OCI-LY7 (cell line): ENCODE measurements at regions not wholly inside any gene's neighbourhood (a gene's known extent, or its start where the extent isn't known, plus 50 kb on each side); places are given as distances from the start of the nearest gene placed in this dataset.
A peak's percentile ranks its signal among the peaks of the same experiment; 100 is the strongest.

Source experiments
- BruUV-seq: library from RNA; stranded (reverse); fragments of 400-500 nt; replicated peaks from 2 replicates; lab custom pipeline; 2021; lab: Mats Ljungman, UMichigan
- CTCF ChIA-PET: fragments of 300-600 bp; sonication (Branson Sonifier 250); formaldehyde crosslinking; loops from one replicate; lab custom pipeline; 2022; ENCODE audit warnings: antibody characterized with exemption; ENCODE audit not compliant: unreplicated experiment; lab: Charles Lee
- POLR2A ChIA-PET: fragments of 300-600 bp; sonication (Branson Sonifier 250); formaldehyde crosslinking; loops from one replicate; lab custom pipeline; 2022; ENCODE audit warnings: antibody characterized with exemption; lab: Charles Lee
- DNase-seq: peaks from one replicate; pipeline ENCODE4 v3.0.0-alpha.2; 2015; ENCODE audit warnings: low spot score
- H2AFZ ChIP-seq: fragments of 200-600 bp; sonication (generic), shearing (Covaris generic); 2 replicates; pipeline ENCODE4 v1.6.1; 2014; ENCODE audit warnings: mild to moderate bottlenecking, antibody characterized with exemption, low read length, moderate library complexity
- H3K27ac ChIP-seq: fragments of 200-600 bp; sonication (generic); 2 replicates; pipeline ENCODE4 v1.5.1; 2014; ENCODE audit warnings: mixed run types, low read depth, mild to moderate bottlenecking, moderate library complexity, low read length, inconsistent platforms; ENCODE audit not compliant: poor library complexity, severe bottlenecking
- H3K36me3 ChIP-seq: fragments of 200-600 bp; sonication (generic); 2 replicates; pipeline ENCODE4 v1.6.1; 2014; ENCODE audit warnings: mild to moderate bottlenecking, antibody characterized with exemption, low read length, moderate library complexity, mixed read lengths; ENCODE audit not compliant: insufficient read depth
- H3K4me1 ChIP-seq: fragments of 200-600 bp; sonication (generic); 2 replicates; pipeline ENCODE4 v1.5.1; 2014; ENCODE audit warnings: mild to moderate bottlenecking, low read length; ENCODE audit not compliant: insufficient read depth, poor library complexity, severe bottlenecking
- H3K4me2 ChIP-seq: fragments of 200-600 bp; sonication (generic); 2 replicates; pipeline ENCODE4 v1.6.1; 2014; ENCODE audit warnings: mild to moderate bottlenecking, low read length
- H3K4me3 ChIP-seq: fragments of 200-600 bp; sonication (generic); 2 replicates; pipeline ENCODE4 v1.5.1; 2014; ENCODE audit warnings: mild to moderate bottlenecking, low read depth, low read length; ENCODE audit not compliant: poor library complexity, severe bottlenecking
- H3K79me2 ChIP-seq: fragments of 200-600 bp; sonication (generic); 2 replicates; pipeline ENCODE4 v1.6.1; 2016; ENCODE audit warnings: low read depth, mild to moderate bottlenecking, low read length, moderate library complexity, mixed read lengths; ENCODE audit not compliant: insufficient read depth
- H3K9me2 ChIP-seq: fragments of 200-600 bp; sonication (generic); 2 replicates; pipeline ENCODE4 v1.6.1; 2016; ENCODE audit warnings: mild to moderate bottlenecking, low read length, mixed read lengths; ENCODE audit not compliant: insufficient read depth
- H3K9me3 ChIP-seq: fragments of 200-600 bp; sonication (generic); 2 replicates; pipeline ENCODE4 v1.6.1; 2014; ENCODE audit warnings: mild to moderate bottlenecking, mixed run types, low read length, mixed read lengths
- H4K20me1 ChIP-seq: fragments of 200-600 bp; sonication (generic); 2 replicates; pipeline ENCODE4 v1.6.1; 2014; ENCODE audit warnings: mild to moderate bottlenecking, antibody characterized with exemption, low read length, moderate library complexity, mixed read lengths; ENCODE audit not compliant: insufficient read depth
- EZH2phosphoT487 ChIP-seq: fragments of 200-600 bp; sonication (generic); IDR thresholded peaks from 2 replicates; pipeline ENCODE4 v1.6.1; 2018; ENCODE audit warnings: low read depth, borderline replicate concordance, mild to moderate bottlenecking, mixed run types, antibody characterized with exemption, low read length, moderate library complexity, mixed read lengths
- intact Hi-C: fragments of 100-400 bp; cut with micrococcal nuclease; formaldehyde crosslinking; loops from one replicate; pipeline ENCODE4 v1.10.0; 2022; ENCODE audit not compliant: unreplicated experiment
- TF ChIP-seq, protein P1 (sequence below): fragments of 200-600 bp; sonication (generic); conservative IDR thresholded peaks from 2 replicates; pipeline ENCODE4 v1.5.1; 2014; ENCODE audit warnings: mild to moderate bottlenecking, antibody characterized with exemption, low read length, moderate library complexity, mixed read lengths

GRCh38 chr13:22569811-22570210, 611.0 kb upstream of the SGCG start:
- Histone ChIP-seq H4K20me1 (no peaks in the 10 kb centered on the region), H3K4me3 (no peak overlapping the region), H3K27ac (no peak overlapping the region), H2AFZ (no peak overlapping the region), H3K4me1 (no peaks in the 10 kb centered on the region), H3K9me2 (no peaks in the 10 kb centered on the region), H3K9me3 (peaks cover 10% of the 10 kb centered on the region; the same call in 1 of the 2 replicates), H3K36me3 (no peaks in the 10 kb centered on the region), H3K4me2 (no peak overlapping the region), H3K79me2 (no peaks in the 10 kb centered on the region)
- intact Hi-C loops: no loop called here
- CTCF ChIA-PET: no interaction called here
- TF ChIP-seq, protein P1, sequence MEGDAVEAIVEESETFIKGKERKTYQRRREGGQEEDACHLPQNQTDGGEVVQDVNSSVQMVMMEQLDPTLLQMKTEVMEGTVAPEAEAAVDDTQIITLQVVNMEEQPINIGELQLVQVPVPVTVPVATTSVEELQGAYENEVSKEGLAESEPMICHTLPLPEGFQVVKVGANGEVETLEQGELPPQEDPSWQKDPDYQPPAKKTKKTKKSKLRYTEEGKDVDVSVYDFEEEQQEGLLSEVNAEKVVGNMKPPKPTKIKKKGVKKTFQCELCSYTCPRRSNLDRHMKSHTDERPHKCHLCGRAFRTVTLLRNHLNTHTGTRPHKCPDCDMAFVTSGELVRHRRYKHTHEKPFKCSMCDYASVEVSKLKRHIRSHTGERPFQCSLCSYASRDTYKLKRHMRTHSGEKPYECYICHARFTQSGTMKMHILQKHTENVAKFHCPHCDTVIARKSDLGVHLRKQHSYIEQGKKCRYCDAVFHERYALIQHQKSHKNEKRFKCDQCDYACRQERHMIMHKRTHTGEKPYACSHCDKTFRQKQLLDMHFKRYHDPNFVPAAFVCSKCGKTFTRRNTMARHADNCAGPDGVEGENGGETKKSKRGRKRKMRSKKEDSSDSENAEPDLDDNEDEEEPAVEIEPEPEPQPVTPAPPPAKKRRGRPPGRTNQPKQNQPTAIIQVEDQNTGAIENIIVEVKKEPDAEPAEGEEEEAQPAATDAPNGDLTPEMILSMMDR: 0 out of 2 replicates have a peak, but pooled peaks have one; percentile 19
- TF ChIP-seq EZH2phosphoT487: no peak
- BruUV-seq: no TSS peak
- DNase-seq: no peak
- POLR2A ChIA-PET: no interaction called here

- no TSS peak for BruUV-seq
- H4K20me1 ChIP-seq: no peaks in the 10 kb centered on the region
- H3K9me2 ChIP-seq: no peaks in the 10 kb centered on the region
- ChIA-PET POLR2A (no interaction called here), CTCF (no interaction called here)
- no peak for DNase-seq
- no peak overlapping the region for H3K4me2 ChIP-seq
- no peaks in the 10 kb centered on the region for H3K9me3 ChIP-seq
- no peaks in the 10 kb centered on the region for H3K4me1 ChIP-seq
- no peak overlapping the region for H2AFZ ChIP-seq
- H3K36me3 ChIP-seq: no peaks in the 10 kb centered on the region
- intact Hi-C loops: no loop called here
- H3K79me2 ChIP-seq: no peaks in the 10 kb centered on the region
- no peak for TF ChIP-seq EZH2phosphoT487
- TF ChIP-seq, protein P1: no peak
- no peak overlapping the region for H3K27ac ChIP-seq
- H3K4me3 ChIP-seq: no peak overlapping the region
Measured at GRCh38 chr13:22589880-22590279, 590.9 kb upstream of the SGCG start.

DNA sequence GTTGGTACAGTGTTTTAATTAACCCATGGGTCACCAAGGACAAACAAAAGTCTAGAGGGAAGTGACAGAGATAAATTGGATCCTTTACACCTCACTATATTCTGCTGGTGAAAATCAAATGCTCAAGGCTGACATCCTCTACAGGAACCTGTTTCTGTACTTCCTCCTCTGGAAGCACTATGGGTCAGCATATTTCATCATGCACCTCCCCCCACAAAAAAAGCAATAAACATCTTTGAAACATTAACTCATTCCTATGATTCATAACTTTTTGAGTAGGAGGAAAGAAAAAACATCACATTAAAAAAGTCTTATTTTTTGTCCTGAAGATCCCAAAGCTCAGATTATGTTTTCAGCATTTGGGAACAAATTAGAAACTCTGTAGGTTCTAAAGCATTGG, 588.3 kb upstream of the SGCG start:
- Histone ChIP-seq H3K4me3 (no peak overlapping the region), H3K9me2 (no peaks in the 10 kb centered on the region), H3K9me3 (no peaks in the 10 kb centered on the region), H3K79me2 (no peaks in the 10 kb centered on the region), H3K4me2 (no peak overlapping the region), H4K20me1 (no peaks in the 10 kb centered on the region), H2AFZ (no peak overlapping the region), H3K4me1 (no peaks in the 10 kb centered on the region), H3K36me3 (no peaks in the 10 kb centered on the region), H3K27ac (no peak overlapping the region)
- no peak for DNase-seq
- no TSS peak for BruUV-seq
- TF ChIP-seq, protein P1: no peak
- no peak for TF ChIP-seq EZH2phosphoT487
- ChIA-PET POLR2A (no interaction called here), CTCF (no interaction called here)
- intact Hi-C loops: no loop called here
